NCI-H774 (cell line): ENCODE measurements at regions not wholly inside any gene's neighbourhood (a gene's known extent, or its start where the extent isn't known, plus 50 kb on each side); places are given as distances from the start of the nearest gene placed in this dataset.
A peak's percentile ranks its signal among the peaks of the same experiment; 100 is the strongest.
"Not testable (repeated sequence)": the region's sequence is repeated elsewhere in the genome, so short reads cannot be mapped to it uniquely, and the experiment has no call there.

ENCODE experiments used
- DNase-seq: peaks from one replicate; lab custom pipeline; 2025; lab: John Stamatoyannopoulos, UW

GRCh38 chr7:48822138-48822537 is 102.2 kb upstream of the CDC14C start:
- DNase-seq = no peak

- DNase-seq = no peak
Observed at GRCh38 chr7:48832303-48832845, 92.0 kb upstream of the CDC14C start.

GRCh38 chr7:48837266-48837665 is 87.1 kb upstream of the CDC14C start:
- DNase-seq = peak; percentile 28

DNA sequence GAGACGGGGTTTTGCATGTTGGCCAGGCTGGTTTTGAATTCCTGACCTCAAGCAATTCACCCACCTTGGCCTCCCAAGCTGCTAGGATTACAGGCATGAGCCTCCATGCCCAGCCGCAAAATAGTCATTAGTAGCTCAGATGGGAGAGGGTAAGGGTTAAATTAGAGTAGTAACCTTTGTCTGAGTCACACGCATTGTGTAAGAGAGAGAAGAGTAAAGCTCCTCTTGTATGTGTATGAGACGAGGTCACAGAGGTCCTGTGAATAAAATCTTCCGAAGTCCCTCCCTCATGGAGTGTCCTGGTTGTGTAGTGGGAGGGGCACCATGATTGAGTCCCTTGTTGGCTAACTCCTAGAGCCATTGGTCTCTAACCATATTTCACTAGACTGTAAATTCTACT is 85.2 kb upstream of the CDC14C start:
- DNase-seq = no peak

DNA sequence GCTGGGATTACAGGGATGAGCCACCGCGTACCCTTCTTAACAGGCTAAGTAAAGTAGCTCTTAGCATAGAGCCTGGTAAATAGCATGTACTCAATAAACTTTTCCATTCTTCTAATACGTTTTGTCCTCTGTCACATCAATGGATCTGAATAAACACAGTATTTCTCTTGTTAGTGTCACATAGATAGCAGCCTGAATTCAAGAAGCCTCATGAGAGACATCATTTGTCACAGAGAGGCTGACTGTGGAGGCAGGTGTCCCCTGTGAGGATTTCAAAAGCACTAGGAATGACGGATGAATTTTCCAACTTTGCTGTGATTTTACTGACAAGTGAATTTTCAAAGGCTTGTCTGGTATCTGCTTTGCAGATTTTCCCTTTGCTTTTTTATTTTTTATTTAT is 82.6 kb upstream of the CDC14C start:
- no peak for DNase-seq

GRCh38 chr7:48847917-48848316 is 76.4 kb upstream of the CDC14C start:
- DNase-seq = no peak

DNA sequence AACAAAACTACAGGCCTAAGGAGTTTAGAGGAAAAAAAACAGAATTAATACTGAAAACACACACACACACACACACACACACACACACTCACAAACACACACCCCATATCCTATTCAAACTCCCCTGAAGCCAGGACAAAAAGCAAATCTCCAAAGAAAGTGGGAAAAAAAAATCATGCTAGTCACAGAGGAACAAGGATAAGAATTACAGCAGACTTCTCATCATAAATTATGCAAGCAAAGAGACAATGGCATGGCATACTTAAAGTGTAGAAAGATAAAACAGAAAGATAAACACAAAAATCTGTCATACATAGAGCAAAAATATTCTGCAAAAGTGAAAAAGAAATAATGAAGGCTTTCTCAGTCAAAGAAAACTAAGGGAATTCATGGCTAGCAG is 63.9 kb upstream of the CDC14C start:
- DNase-seq = not testable (repeated sequence)

DNA sequence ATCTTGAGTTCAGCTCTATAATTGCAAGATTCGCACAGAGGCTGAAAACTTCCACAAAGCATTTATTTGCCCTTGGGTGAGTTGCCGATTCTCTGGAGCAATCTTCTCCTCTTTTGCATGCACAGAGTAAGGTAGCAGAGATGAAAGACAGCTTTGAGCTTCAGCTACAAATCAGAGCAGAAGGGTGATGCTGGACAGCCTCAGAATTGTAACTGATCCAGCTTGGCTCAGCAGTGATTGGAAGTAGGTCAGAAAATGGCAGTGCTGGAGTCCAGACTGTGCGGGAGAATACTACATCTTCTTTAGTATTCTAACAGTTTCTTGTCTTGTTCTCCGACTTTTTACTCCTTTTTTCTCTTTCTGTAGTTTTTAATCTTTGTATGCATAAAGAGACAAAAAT is 55.4 kb upstream of the CDC14C start:
- DNase-seq = no peak

GRCh38 chr7:48872548-48872947 is 51.8 kb upstream of the CDC14C start:
- DNase-seq = no peak
